Psoas muscle (tissue), 7 donors: ENCODE measurements at regions not wholly inside any gene's neighbourhood (a gene's known extent, or its start where the extent isn't known, plus 50 kb on each side); places are given as distances from the start of the nearest gene placed in this dataset.

Experiments used
- ATAC-seq, 4 donors: fragments of 200-7000 bp; cut with Tn5 transposase; one replicate each; pipeline ENCODE4 v1.9.1; 2020; ENCODE audit warnings: moderate library complexity in 3 of 4, mild to moderate bottlenecking in 2 of 4
- DNase-seq, 2 donors: peaks; one replicate each; pipeline ENCODE4 v3.0.0-alpha.2; 2020
- H3K27ac ChIP-seq: fragments of 200-600 bp; one replicate; pipeline ENCODE4 v1.8.0; 2022
- H3K27me3 ChIP-seq, 3 donors: fragments of 200-600 bp in 1 of 3; one replicate each; pipeline versions ENCODE4 v1.6.1 to v1.8.0; 2013 to 2022; ENCODE audit warnings: low read length in 2 of 3, mild to moderate bottlenecking in 2 of 3, moderate library complexity in 1 of 3; ENCODE audit not compliant: insufficient read depth in 3 of 3
- H3K36me3 ChIP-seq, 2 donors: fragments of 200-600 bp in 1 of 2; one replicate each; pipeline versions ENCODE4 v1.6.1 to v1.8.0; 2013 to 2022; ENCODE audit warnings: low read depth in 1 of 2, mild to moderate bottlenecking in 1 of 2, moderate library complexity in 1 of 2; ENCODE audit not compliant: insufficient read depth in 1 of 2
- H3K4me1 ChIP-seq: fragments of 200-600 bp; one replicate; pipeline ENCODE4 v1.8.0; 2022
- H3K4me3 ChIP-seq: fragments of 200-600 bp; one replicate; pipeline ENCODE4 v1.8.0; 2022; ENCODE audit warnings: mild to moderate bottlenecking
- H3K9me3 ChIP-seq: fragments of 200-600 bp; one replicate; pipeline ENCODE4 v1.8.0; 2022
- WGBS, 3 donors: extraction: QIAGEN DNeasy Blood & Tissue Kit; methylation state at CpG; one replicate each; pipeline versions ENCODE4 v1.1.6 to v1.1.7; 2013; 5-methylcytosine and 5-hydroxymethylcytosine counted together
- intact Hi-C, 2 donors: fragments of 100-400 bp; cut with DNase I; formaldehyde crosslinking; loops; one replicate each; pipeline versions ENCODE4 v1.11.0 to v1.14.2; 2022
- TF ChIP-seq, protein P1 (sequence below): fragments of 200-600 bp; IDR thresholded peaks from one replicate; pipeline ENCODE4 v1.8.0; 2022; ENCODE audit warnings: antibody characterized with exemption
- donor health status: healthy with polysubstance abuse.
- donor health status: DM: no; HTN: no; CAD: no; lungs with moderate emphysema.
- donor health status: Bipolar disorder and iron deficiency.
- donor health status: healthy.
- donor health status: DM: yes; HTN: yes; CAD: no.
- donor health status: DM: no; HTN: no; CAD: no.
- donor health status: DM: yes; HTN: yes; CAD: no.

DNA sequence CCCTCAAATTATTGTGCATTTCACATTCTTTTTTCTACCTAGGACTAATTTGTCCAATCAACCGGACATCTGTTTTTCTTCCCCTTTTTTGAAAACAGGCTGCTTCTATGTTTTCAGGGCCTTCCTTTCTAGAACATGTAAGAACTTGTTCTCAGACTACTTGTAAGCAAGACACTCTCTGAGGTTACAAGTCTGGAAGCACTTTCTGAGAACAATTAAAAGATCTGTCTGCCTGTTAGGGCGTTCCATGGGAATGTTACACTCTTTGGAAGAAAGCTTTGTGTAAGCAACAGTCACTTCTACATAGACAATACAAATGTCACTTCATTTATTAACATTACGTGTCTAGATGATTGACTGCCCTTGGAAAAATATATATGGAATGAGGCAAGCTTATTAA, 50.9 kb upstream of the HSPB3 start:
- WGBS, 3 donors, result 73 to 80% (median 77%) methylated on average over 3 of the region's 3 CpGs
- no peak overlapping the region for H3K27ac ChIP-seq
- no peak overlapping the region for H3K4me3 ChIP-seq
- no peaks in the 10 kb centered on the region for H3K9me3 ChIP-seq
- DNase-seq (no peak), ATAC-seq (no peak)
- intact Hi-C loops, result no loop called here
- H3K4me1 ChIP-seq, result no peaks in the 10 kb centered on the region
- no peaks in the 10 kb centered on the region for H3K27me3 ChIP-seq
- H3K36me3 ChIP-seq, result no peaks in the 10 kb centered on the region
- TF ChIP-seq, protein P1, sequence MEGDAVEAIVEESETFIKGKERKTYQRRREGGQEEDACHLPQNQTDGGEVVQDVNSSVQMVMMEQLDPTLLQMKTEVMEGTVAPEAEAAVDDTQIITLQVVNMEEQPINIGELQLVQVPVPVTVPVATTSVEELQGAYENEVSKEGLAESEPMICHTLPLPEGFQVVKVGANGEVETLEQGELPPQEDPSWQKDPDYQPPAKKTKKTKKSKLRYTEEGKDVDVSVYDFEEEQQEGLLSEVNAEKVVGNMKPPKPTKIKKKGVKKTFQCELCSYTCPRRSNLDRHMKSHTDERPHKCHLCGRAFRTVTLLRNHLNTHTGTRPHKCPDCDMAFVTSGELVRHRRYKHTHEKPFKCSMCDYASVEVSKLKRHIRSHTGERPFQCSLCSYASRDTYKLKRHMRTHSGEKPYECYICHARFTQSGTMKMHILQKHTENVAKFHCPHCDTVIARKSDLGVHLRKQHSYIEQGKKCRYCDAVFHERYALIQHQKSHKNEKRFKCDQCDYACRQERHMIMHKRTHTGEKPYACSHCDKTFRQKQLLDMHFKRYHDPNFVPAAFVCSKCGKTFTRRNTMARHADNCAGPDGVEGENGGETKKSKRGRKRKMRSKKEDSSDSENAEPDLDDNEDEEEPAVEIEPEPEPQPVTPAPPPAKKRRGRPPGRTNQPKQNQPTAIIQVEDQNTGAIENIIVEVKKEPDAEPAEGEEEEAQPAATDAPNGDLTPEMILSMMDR, result no peak

DNA sequence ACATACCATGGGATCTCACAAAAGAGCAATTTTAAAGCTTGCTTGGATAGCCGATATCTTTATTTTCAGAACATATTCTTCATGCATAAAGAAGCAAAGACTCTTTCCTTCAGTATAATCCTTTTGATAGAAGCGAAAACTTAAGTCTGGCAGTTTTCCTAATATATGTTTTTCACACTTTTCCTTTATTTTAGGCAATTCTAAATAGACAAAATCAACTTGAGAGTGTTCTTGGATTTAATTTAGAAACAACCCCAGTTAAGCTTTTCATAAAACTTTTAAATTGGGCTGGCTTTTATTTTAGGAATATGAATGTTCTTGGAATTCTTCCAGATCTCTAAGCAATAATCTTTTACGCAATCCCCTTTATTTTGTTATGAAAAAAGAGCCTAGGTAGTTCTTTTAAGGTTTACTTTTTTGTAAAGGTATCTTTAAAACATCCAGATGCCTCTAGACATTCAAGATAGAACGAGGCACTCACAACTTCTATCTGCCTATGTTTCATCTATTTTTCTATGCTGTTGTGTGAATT, 51.5 kb upstream of the HSPB3 start:
- ATAC-seq, result no peak
- Histone ChIP-seq H3K4me3 (no peak overlapping the region), H3K27ac (no peak overlapping the region), H3K36me3 (no peaks in the 10 kb centered on the region), H3K27me3 (no peaks in the 10 kb centered on the region), H3K9me3 (no peaks in the 10 kb centered on the region), H3K4me1 (no peaks in the 10 kb centered on the region)
- WGBS, 3 donors, result 73 to 81% (median 77%) methylated on average over 4 of the region's 4 CpGs
- intact Hi-C loops, result no loop called here
- DNase-seq, result no peak
- TF ChIP-seq, protein P1, result no peak

DNA sequence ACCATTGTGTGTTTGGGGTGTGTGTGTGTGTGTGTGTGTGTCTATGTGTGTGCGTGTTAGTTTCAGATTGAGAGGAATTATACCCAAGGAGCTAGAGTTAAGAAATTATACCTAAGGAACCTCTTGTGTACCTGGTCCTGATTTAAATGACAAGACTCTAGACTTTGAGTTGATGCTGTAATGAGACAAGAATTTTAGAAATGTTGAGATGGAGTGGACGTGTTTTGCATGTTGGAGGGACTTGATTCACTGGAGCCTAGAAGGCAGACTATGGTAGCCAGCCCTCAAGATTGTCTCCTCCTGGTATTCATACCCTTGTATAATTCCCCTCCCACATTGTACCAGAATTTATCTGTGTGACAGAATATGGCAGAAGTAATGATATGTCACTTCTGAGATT, 52.4 kb upstream of the HSPB3 start:
- no peak overlapping the region for H3K27ac ChIP-seq
- ATAC-seq, result no peak
- no peak for DNase-seq
- H3K4me3 ChIP-seq, result no peak overlapping the region
- no peaks in the 10 kb centered on the region for H3K9me3 ChIP-seq
- TF ChIP-seq, protein P1, result no peak
- no peaks in the 10 kb centered on the region for H3K36me3 ChIP-seq
- no peaks in the 10 kb centered on the region for H3K4me1 ChIP-seq
- intact Hi-C loops, result no loop called here
- WGBS, 3 donors, result 80 to 86% (median 85%) methylated on average over 2 of the region's 2 CpGs
- H3K27me3 ChIP-seq, result no peaks in the 10 kb centered on the region

DNA sequence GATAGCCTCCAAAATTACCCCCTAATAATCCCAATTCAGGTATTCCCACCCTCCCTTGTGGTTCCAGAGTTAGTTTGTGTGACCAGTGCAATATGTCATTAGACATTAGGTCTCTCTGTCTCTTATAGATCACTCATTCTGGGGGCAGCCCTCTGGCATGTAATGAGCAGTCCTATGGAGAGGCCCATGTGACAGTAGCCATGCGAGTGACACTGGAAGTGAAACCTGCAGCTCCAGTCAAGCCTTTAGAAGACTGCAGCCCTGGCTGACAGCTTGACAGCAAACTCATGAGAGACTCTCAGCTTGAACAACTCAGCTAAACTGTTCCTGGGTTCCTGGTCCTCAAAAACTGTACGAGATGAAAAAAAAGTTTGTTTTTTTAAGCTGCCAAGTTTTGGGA, 54.0 kb upstream of the HSPB3 start:
- Histone ChIP-seq H3K9me3 (no peaks in the 10 kb centered on the region), H3K4me3 (no peak overlapping the region), H3K27me3 (no peaks in the 10 kb centered on the region), H3K4me1 (no peaks in the 10 kb centered on the region), H3K36me3 (no peaks in the 10 kb centered on the region), H3K27ac (no peak overlapping the region)
- intact Hi-C loops, result no loop called here
- DNase-seq, result no peak
- WGBS, 3 donors, result 35 to 38% (median 37%) methylated on average over 2 of the region's 2 CpGs
- TF ChIP-seq, protein P1, result no peak
- no peak for ATAC-seq

DNA sequence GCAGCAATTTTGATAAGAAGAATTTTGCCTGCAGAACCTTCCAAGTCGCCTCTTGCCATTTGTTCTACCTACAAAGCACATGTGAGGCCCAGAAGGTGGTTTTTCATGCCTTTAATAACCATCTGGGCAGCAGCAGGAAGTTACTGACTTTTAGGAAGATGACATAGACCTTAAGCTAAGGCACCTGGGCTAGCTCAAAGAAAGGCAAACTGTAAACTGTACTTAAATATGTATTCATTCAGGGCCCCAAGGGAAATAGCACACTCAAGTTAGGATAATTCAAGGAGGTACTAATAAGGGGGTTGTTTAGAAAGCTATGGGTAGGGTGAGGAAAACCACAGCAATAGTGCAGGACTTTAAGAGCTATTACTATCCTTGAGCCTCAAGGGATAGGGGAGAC, 57.3 kb upstream of the HSPB3 start:
- intact Hi-C loops, result no loop called here
- Histone ChIP-seq H3K27me3 (no peaks in the 10 kb centered on the region), H3K27ac (no peak overlapping the region), H3K9me3 (no peaks in the 10 kb centered on the region), H3K36me3 (no peaks in the 10 kb centered on the region), H3K4me3 (no peak overlapping the region), H3K4me1 (no peaks in the 10 kb centered on the region)
- ATAC-seq, result no peak
- no peak for DNase-seq
- TF ChIP-seq, protein P1, result no peak
- WGBS, 3 donors, result 88 to 97% (median 93%) methylated on average over 1 of the region's 1 CpG
